ENCODE measurements at regions not wholly inside any gene's neighbourhood (a gene's known extent, or its start where the extent isn't known, plus 50 kb on each side); places are given as distances from the start of the nearest gene placed in this dataset.

GRCh38 chr1:56390934-56391731 lies 188.2 kb downstream of the PLPP3 start:
- no peak for DNase-seq (ENCODE audit: low spot score)

GRCh38 chr1:56390232-56390867 lies 189.0 kb downstream of the PLPP3 start:
- no peak for DNase-seq (ENCODE audit: low spot score)

GRCh38 chr1:56389813-56390212 lies 189.6 kb downstream of the PLPP3 start:
- DNase-seq (ENCODE audit: low spot score): no peak

GRCh38 chr1:56387071-56387740 lies 192.2 kb downstream of the PLPP3 start:
- no peak for DNase-seq (ENCODE audit: low spot score)

GRCh38 chr1:56385314-56385713 lies 194.0 kb downstream of the PLPP3 start:
- no peak for DNase-seq (ENCODE audit: low spot score)

- DNase-seq (ENCODE audit: low spot score): no peak
Observed at GRCh38 chr1:56382929-56383328, 196.4 kb downstream of the PLPP3 start.

GRCh38 chr1:56380531-56380930 lies 198.8 kb downstream of the PLPP3 start:
- DNase-seq (ENCODE audit: low spot score): no peak

- no peak for DNase-seq (ENCODE audit: low spot score)
Observed at GRCh38 chr1:56378341-56379070, 200.9 kb downstream of the PLPP3 start.

- no peak for DNase-seq (ENCODE audit: low spot score)
Observed at GRCh38 chr1:56377431-56377830, 201.9 kb downstream of the PLPP3 start.

- no peak for DNase-seq (ENCODE audit: low spot score)
Observed at GRCh38 chr1:56376188-56376984, 203.0 kb downstream of the PLPP3 start.

GRCh38 chr1:56375326-56375804 lies 204.0 kb downstream of the PLPP3 start:
- no peak for DNase-seq (ENCODE audit: low spot score)

- no peak for DNase-seq (ENCODE audit: low spot score)
Observed at GRCh38 chr1:56374026-56374974, 205.1 kb downstream of the PLPP3 start.

GRCh38 chr1:56370513-56370912 lies 208.8 kb downstream of the PLPP3 start:
- DNase-seq (ENCODE audit: low spot score): no peak

GRCh38 chr1:56363007-56363770 lies 216.2 kb downstream of the PLPP3 start:
- no peak for DNase-seq (ENCODE audit: low spot score)

- DNase-seq (ENCODE audit: low spot score): no peak
Observed at GRCh38 chr1:56360021-56360420, 219.3 kb downstream of the PLPP3 start.

GRCh38 chr1:56359056-56359455 lies 220.3 kb downstream of the PLPP3 start:
- no peak for DNase-seq (ENCODE audit: low spot score)

- no peak for DNase-seq (ENCODE audit: low spot score)
Observed at GRCh38 chr1:56357927-56358690, 221.3 kb downstream of the PLPP3 start.

- DNase-seq (ENCODE audit: low spot score): no peak
Observed at GRCh38 chr1:56356376-56356990, 222.9 kb downstream of the PLPP3 start.

Measured in activated CD4-positive, alpha-beta T cell treated with anti-CD3 and anti-CD28 coated beads, Interleukin-2, Interleukin-4, amounts not matched to agents 100 ng/mL and 50 ng/mL, durations not matched to agents 16 hours and 8 hours (primary cell).